ENCODE measurements at regions not wholly inside any gene's neighbourhood (a gene's known extent, or its start where the extent isn't known, plus 50 kb on each side); places are given as distances from the start of the nearest gene placed in this dataset.
A peak's percentile ranks its signal among the peaks of the same experiment; 100 is the strongest.

- TF ChIP-seq CHD7 (IDR thresholded peaks at IDR 0.05; ENCODE audit: insufficient replicate concordance, low read length) (no peak), TAF7 (optimal IDR thresholded peaks at IDR 0.05; ENCODE audit: borderline replicate concordance, low read depth, low read length) (no peak), CREB1 (IDR thresholded peaks at IDR 0.05) (no peak), POLR2A (IDR thresholded peaks at IDR 0.05; ENCODE audit: control extremely low read depth in 1 of 2, low read depth in 2 of 2, low read length in 2 of 2) (no peak), SP2 (IDR thresholded peaks at IDR 0.05; ENCODE audit: low read length) (no peak), HDAC2 (IDR thresholded peaks at IDR 0.05; ENCODE audit: borderline replicate concordance in 1 of 2, low read depth in 2 of 2, low read length in 2 of 2) (peak in 1 of 2 experiments; percentile 80; a peak in 1 of 4 replicates), YY1 (IDR thresholded peaks at IDR 0.05; ENCODE audit: low read depth, low read length) (peak; percentile 16; the same call in 1 of the 2 replicates), NANOG (IDR thresholded peaks at IDR 0.05; ENCODE audit: insufficient read depth, low read depth, low read length, poor library complexity, severe bottlenecking) (peak; percentile 75)
Observed at GRCh38 chr2:505941-506340, 171.3 kb downstream of the TMEM18 start (continued).
